Gastroesophageal sphincter (tissue), 3 donors: ENCODE measurements at regions not wholly inside any gene's neighbourhood (a gene's known extent, or its start where the extent isn't known, plus 50 kb on each side); places are given as distances from the start of the nearest gene placed in this dataset.

Experiments
- CTCF ChIP-seq, 4 experiments: fragments of 200-600 bp in 2 of 4; fragments of 450-650 bp in 2 of 4; sonication (generic) in 1 of 4; IDR thresholded peaks; one replicate each; pipeline ENCODE4 v1.5.1; 2017 to 2019; ENCODE audit warnings: antibody characterized with exemption in 4 of 4, mild to moderate bottlenecking in 2 of 4, moderate library complexity in 2 of 4
- EP300 ChIP-seq: sonication (generic); formaldehyde crosslinking; IDR thresholded peaks from one replicate; pipeline ENCODE4 v1.6.1; 2017; ENCODE audit warnings: antibody characterized with exemption, mild to moderate bottlenecking
- POLR2A ChIP-seq, 2 donors: fragments of 450-650 bp; IDR thresholded peaks; one replicate each; pipeline ENCODE4 v1.6.1; 2017; ENCODE audit warnings: antibody characterized with exemption in 2 of 2, mild to moderate bottlenecking in 2 of 2, moderate library complexity in 1 of 2

GRCh38 chr3:74387111-74387735 lies 227.2 kb downstream of the CNTN3 start:
- no peak for TF ChIP-seq CTCF (IDR thresholded peaks at IDR 0.05)
- no peak for TF ChIP-seq EP300
- TF ChIP-seq POLR2A (IDR thresholded peaks at IDR 0.05) = no peak
